HepG2 (cell line): ENCODE measurements at regions not wholly inside any gene's neighbourhood (a gene's known extent, or its start where the extent isn't known, plus 50 kb on each side); places are given as distances from the start of the nearest gene placed in this dataset.
A peak's percentile ranks its signal among the peaks of the same experiment; 100 is the strongest.

Source experiments
- ATAC-seq: fragments of 200-7000 bp; cut with Tn5 transposase; 3 replicates; pipeline ENCODE4 v1.9.1; 2020; ENCODE audit warnings: mild to moderate bottlenecking, moderate library complexity
- BruUV-seq: library from RNA; stranded (reverse); fragments of 400-500 nt; replicated peaks from 2 replicates; lab custom pipeline; 2021; lab: Mats Ljungman, UMichigan
- CTCF ChIA-PET: fragments of 300-600 bp; formaldehyde crosslinking; extraction: SDS; loops from one replicate; lab custom pipeline; 2021; ENCODE audit warnings: low total read pairs, inconsistent platforms, low intra/inter-chr PET ratio; lab: Yijun Ruan, JAX
- POLR2A ChIA-PET: fragments of 350-600 bp; sonication (Branson Sonifier 250); formaldehyde crosslinking; loops from one replicate; lab custom pipeline; 2020; ENCODE audit warnings: antibody characterized with exemption, inconsistent platforms; lab: Yijun Ruan, JAX
- DNase-seq: peaks from one replicate; pipeline ENCODE4 v3.0.0-alpha.2; 2015; ENCODE audit warnings: low spot score
- FAIRE-seq: peaks from 3 replicates; lab custom pipeline; 2011; peaks lifted over from hg19 to GRCh38; lab: Jason Lieb, UNC
- H2AFZ ChIP-seq: one replicate; pipeline ENCODE4 v1.6.1; 2011; ENCODE audit warnings: low read length, inconsistent platforms
- H3K27ac ChIP-seq: fragments of 300-600 bp; 3 replicates; pipeline ENCODE4 v1.8.0; 2011; ENCODE audit warnings: mixed run types, mild to moderate bottlenecking, mixed read lengths, low read length, inconsistent platforms; ENCODE audit not compliant: insufficient read depth; ENCODE audit errors: extremely low read length
- H3K27me3 ChIP-seq, 2 experiments: fragments of 200-600 bp in 1 of 2; 2 replicates in 1 of 2; 3 replicates in 1 of 2; pipeline versions ENCODE4 v1.6.0 to v1.8.0; 2011; ENCODE audit warnings: low read length in 2 of 2, mild to moderate bottlenecking in 2 of 2, moderate library complexity in 2 of 2, inconsistent platforms in 1 of 2; ENCODE audit not compliant: insufficient read depth in 2 of 2, control insufficient read depth in 1 of 2
- H3K36me3 ChIP-seq, 2 experiments: fragments of 200-600 bp in 1 of 2; replicated peaks in 1 of 2; 2 replicates in 1 of 2; 3 replicates in 1 of 2; pipeline versions ENCODE4 v1.5.1 to v1.8.0; 2011; ENCODE audit warnings: low read length in 2 of 2, inconsistent platforms in 1 of 2; ENCODE audit not compliant: insufficient read depth in 2 of 2, control insufficient read depth in 1 of 2
- H3K4me1 ChIP-seq: 2 replicates; pipeline ENCODE4 v1.5.1; 2012; ENCODE audit warnings: low read length, inconsistent platforms; ENCODE audit not compliant: insufficient read depth
- H3K4me2 ChIP-seq: 2 replicates; pipeline ENCODE4 v1.6.0; 2011; ENCODE audit warnings: low read depth, low read length, inconsistent platforms
- H3K4me3 ChIP-seq, 3 experiments: fragments of 200-600 bp in 1 of 3; sonication (generic), shearing (Covaris generic) in 1 of 3; replicated peaks in 1 of 3; 2 replicates each; pipeline ENCODE4 v1.5.1; 2011 to 2016; ENCODE audit warnings: low read length in 3 of 3, inconsistent platforms in 2 of 3, low read depth in 2 of 3, mild to moderate bottlenecking in 2 of 3, control low read depth in 1 of 3, mixed read lengths in 1 of 3; ENCODE audit not compliant: insufficient read depth in 1 of 3
- H3K79me2 ChIP-seq: one replicate; pipeline ENCODE4 v1.6.1; 2011; ENCODE audit warnings: low read length, inconsistent platforms; ENCODE audit not compliant: insufficient read depth
- H3K9ac ChIP-seq: 2 replicates; pipeline ENCODE4 v1.6.0; 2011; ENCODE audit warnings: mild to moderate bottlenecking, low read depth, low read length, inconsistent platforms; ENCODE audit not compliant: insufficient read depth
- H3K9me3 ChIP-seq: 2 replicates; pipeline ENCODE4 v1.5.1; 2012; ENCODE audit warnings: mild to moderate bottlenecking, low read length
- H4K20me1 ChIP-seq: 2 replicates; pipeline ENCODE4 v1.6.0; 2011; ENCODE audit warnings: inconsistent platforms, mild to moderate bottlenecking, low read length, moderate library complexity; ENCODE audit not compliant: insufficient read depth
- DNMT1 ChIP-seq: sonication (generic); formaldehyde crosslinking; IDR thresholded peaks from 2 replicates; pipeline ENCODE4 v1.5.1; 2020; ENCODE audit warnings: mild to moderate bottlenecking, missing genetic modification reagents
- JDP2 ChIP-seq: sonication (generic); formaldehyde crosslinking; IDR thresholded peaks from 2 replicates; pipeline ENCODE4 v1.8.1; 2022; ENCODE audit warnings: missing genetic modification reagents, borderline replicate concordance
- RARG ChIP-seq: sonication (generic); formaldehyde crosslinking; IDR thresholded peaks from 2 replicates; pipeline ENCODE4 v1.4.0; 2020; ENCODE audit warnings: low read depth, mild to moderate bottlenecking, missing genetic modification reagents
- ZBTB8A ChIP-seq: sonication (generic); formaldehyde crosslinking; IDR thresholded peaks from 2 replicates; pipeline ENCODE4 v1.4.0; 2020; ENCODE audit warnings: mild to moderate bottlenecking, low read depth, missing genetic modification reagents, borderline replicate concordance
- ZMYM2 ChIP-seq: sonication (generic); formaldehyde crosslinking; IDR thresholded peaks from 2 replicates; pipeline ENCODE4 v1.8.0; 2022; ENCODE audit warnings: mild to moderate bottlenecking, missing genetic modification reagents
- ZNF383 ChIP-seq: sonication (generic); formaldehyde crosslinking; IDR thresholded peaks from 2 replicates; pipeline ENCODE4 v1.4.0; 2020; ENCODE audit warnings: missing genetic modification reagents, mild to moderate bottlenecking, borderline replicate concordance
- in situ Hi-C: cut with HindIII; loops from 2 replicates; pipeline ENCODE4 v1.10.0; 2017; ENCODE audit warnings: low pct_unique_long_range_greater_than_20kb; ENCODE audit not compliant: extremely low pct_ligation_motif_present
- intact Hi-C: fragments of 100-400 bp; cut with micrococcal nuclease; formaldehyde crosslinking; loops from one replicate; pipeline ENCODE4 v1.10.0; 2022; ENCODE audit not compliant: unreplicated experiment
- TF ChIP-seq, protein P1 (sequence below): sonication (generic); formaldehyde crosslinking; IDR thresholded peaks from 2 replicates; pipeline ENCODE4 v1.4.0; 2020; ENCODE audit warnings: missing genetic modification reagents
- TF ChIP-seq, protein P2 (sequence below): sonication (generic); formaldehyde crosslinking; IDR thresholded peaks from 2 replicates; pipeline ENCODE4 v1.4.0; 2020; ENCODE audit warnings: mild to moderate bottlenecking, missing genetic modification reagents
- TF ChIP-seq, protein P3 (sequence below): sonication (generic); formaldehyde crosslinking; IDR thresholded peaks from 2 replicates; pipeline ENCODE4 v1.4.0; 2020; ENCODE audit warnings: mild to moderate bottlenecking, missing genetic modification reagents

DNA sequence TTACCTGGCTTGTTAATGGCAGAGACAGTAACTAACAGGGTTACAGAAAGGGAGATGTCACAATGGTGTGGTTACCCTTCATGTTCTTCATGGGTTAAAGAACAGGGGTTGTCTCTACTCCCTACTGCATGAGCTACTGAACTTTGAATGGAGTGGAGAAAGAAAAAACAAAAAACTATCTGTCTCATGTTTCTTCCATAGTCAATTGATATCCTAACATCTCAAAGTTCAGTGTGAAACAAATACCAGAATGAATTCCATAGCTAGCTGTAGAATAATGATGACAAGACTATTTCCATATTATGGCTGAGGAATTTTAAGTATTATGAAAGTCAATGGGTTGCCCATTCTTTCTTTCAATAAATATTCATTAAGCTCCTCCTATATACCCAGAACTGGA, 161.3 kb upstream of the LPP start:
- DNase-seq: peak; percentile 92
- intact Hi-C loops: no loop called here
- CTCF ChIA-PET: no interaction called here
- TF ChIP-seq, protein P1, sequence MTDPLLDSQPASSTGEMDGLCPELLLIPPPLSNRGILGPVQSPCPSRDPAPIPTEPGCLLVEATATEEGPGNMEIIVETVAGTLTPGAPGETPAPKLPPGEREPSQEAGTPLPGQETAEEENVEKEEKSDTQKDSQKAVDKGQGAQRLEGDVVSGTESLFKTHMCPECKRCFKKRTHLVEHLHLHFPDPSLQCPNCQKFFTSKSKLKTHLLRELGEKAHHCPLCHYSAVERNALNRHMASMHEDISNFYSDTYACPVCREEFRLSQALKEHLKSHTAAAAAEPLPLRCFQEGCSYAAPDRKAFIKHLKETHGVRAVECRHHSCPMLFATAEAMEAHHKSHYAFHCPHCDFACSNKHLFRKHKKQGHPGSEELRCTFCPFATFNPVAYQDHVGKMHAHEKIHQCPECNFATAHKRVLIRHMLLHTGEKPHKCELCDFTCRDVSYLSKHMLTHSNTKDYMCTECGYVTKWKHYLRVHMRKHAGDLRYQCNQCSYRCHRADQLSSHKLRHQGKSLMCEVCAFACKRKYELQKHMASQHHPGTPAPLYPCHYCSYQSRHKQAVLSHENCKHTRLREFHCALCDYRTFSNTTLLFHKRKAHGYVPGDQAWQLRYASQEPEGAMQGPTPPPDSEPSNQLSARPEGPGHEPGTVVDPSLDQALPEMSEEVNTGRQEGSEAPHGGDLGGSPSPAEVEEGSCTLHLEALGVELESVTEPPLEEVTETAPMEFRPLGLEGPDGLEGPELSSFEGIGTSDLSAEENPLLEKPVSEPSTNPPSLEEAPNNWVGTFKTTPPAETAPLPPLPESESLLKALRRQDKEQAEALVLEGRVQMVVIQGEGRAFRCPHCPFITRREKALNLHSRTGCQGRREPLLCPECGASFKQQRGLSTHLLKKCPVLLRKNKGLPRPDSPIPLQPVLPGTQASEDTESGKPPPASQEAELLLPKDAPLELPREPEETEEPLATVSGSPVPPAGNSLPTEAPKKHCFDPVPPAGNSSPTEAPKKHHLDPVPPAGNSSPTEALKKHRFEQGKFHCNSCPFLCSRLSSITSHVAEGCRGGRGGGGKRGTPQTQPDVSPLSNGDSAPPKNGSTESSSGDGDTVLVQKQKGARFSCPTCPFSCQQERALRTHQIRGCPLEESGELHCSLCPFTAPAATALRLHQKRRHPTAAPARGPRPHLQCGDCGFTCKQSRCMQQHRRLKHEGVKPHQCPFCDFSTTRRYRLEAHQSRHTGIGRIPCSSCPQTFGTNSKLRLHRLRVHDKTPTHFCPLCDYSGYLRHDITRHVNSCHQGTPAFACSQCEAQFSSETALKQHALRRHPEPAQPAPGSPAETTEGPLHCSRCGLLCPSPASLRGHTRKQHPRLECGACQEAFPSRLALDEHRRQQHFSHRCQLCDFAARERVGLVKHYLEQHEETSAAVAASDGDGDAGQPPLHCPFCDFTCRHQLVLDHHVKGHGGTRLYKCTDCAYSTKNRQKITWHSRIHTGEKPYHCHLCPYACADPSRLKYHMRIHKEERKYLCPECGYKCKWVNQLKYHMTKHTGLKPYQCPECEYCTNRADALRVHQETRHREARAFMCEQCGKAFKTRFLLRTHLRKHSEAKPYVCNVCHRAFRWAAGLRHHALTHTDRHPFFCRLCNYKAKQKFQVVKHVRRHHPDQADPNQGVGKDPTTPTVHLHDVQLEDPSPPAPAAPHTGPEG (CRISPR knock-in tag): 0 out of 2 replicates have a peak, but pooled peaks have one; percentile 29
- TF ChIP-seq, protein P2, sequence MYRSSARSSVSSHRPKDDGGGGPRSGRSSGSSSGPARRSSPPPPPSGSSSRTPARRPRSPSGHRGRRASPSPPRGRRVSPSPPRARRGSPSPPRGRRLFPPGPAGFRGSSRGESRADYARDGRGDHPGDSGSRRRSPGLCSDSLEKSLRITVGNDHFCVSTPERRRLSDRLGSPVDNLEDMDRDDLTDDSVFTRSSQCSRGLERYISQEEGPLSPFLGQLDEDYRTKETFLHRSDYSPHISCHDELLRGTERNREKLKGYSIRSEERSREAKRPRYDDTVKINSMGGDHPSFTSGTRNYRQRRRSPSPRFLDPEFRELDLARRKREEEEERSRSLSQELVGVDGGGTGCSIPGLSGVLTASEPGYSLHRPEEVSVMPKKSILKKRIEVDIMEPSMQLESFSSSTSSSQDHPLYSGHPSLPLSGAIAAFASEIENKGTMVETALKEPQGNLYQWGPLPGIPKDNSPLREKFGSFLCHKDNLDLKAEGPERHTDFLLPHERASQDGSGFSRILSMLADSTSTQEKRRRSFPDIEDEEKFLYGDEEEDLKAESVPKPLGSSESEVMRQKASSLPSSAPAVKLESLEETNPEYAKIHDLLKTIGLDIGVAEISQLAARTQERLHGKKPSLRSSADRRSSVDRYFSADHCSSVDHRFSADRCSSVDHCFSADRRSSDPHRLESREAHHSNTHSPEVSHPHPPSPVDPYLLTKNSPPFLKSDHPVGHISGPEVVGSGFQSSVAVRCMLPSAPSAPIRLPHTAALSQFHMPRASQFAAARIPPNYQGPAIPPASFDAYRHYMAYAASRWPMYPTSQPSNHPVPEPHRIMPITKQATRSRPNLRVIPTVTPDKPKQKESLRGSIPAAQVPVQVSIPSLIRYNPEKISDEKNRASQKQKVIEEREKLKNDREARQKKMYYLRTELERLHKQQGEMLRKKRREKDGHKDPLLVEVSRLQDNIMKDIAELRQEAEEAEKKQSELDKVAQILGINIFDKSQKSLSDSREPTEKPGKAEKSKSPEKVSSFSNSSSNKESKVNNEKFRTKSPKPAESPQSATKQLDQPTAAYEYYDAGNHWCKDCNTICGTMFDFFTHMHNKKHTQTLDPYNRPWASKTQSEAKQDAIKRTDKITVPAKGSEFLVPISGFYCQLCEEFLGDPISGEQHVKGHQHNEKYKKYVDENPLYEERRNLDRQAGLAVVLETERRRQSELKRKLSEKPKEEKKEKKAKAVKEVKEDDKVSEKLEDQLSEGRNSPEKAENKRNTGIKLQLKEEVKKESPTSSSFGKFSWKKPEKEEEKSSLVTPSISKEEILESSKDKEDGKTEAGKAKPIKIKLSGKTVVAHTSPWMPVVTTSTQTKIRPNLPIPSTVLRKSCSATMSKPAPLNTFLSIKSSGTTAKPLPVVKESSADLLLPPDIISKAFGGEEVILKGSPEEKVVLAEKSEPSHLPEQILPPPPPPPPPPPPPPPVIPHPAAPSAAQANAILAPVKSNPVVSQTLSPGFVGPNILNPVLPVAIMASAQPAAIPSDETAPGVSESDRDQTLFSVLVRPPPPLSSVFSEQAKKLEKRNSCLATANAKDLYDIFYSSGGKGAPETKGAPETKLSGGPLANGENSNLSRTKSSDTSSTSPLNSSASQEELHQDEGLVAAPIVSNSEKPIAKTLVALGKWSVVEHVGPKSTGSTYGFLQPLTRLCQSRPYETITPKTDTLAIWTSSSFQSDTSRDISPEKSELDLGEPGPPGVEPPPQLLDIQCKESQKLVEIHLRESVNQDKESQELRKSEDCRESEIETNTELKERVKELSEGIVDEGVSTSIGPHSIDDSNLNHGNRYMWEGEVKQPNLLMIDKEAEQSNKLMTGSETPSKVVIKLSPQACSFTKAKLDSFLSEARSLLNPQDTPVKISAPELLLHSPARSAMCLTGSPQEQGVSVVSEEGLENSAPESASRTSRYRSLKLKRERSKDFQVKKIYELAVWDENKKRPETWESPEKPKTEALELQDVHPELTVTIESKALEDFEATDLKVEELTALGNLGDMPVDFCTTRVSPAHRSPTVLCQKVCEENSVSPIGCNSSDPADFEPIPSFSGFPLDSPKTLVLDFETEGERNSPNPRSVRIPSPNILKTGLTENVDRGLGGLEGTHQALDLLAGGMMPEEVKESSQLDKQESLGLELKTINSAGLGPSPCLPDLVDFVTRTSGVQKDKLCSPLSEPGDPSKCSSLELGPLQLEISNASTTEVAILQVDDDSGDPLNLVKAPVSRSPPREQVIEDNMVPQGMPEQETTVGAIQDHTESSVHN (CRISPR knock-in tag): no peak
- no peak for TF ChIP-seq RARG (CRISPR knock-in tag)
- TF ChIP-seq DNMT1 (CRISPR knock-in tag): no peak
- TF ChIP-seq JDP2 (CRISPR knock-in tag): no peak
- no peak for TF ChIP-seq ZNF383 (CRISPR knock-in tag)
- TF ChIP-seq, protein P3, sequence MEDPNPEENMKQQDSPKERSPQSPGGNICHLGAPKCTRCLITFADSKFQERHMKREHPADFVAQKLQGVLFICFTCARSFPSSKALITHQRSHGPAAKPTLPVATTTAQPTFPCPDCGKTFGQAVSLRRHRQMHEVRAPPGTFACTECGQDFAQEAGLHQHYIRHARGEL (CRISPR knock-in tag): no peak
- no peak for TF ChIP-seq ZMYM2 (CRISPR knock-in tag)
- no peak; the same call in 1 of the 2 replicates for TF ChIP-seq ZBTB8A

More for the DNA sequence above, 161.3 kb upstream of the LPP start:
- no peaks in the 10 kb centered on the region for H4K20me1 ChIP-seq
- in situ Hi-C loops: no loop called here
- peak overlapping the region; percentile 81 for H3K27ac ChIP-seq
- no peak overlapping the region for H2AFZ ChIP-seq
- peak overlapping the region; percentile 23; the same call in 1 of the 2 replicates for H3K4me2 ChIP-seq
- H3K4me1 ChIP-seq: peaks cover 86% of the 10 kb centered on the region
- POLR2A ChIA-PET: interaction anchor here (1.0 to 1.8 kb wide), 7 partner anchors 10 to 247 kb away, joined by 3 to 22 read pairs (median 3); partner anchors contain the start of gene BCL6
- H3K9me3 ChIP-seq: no peaks in the 10 kb centered on the region
- H3K9ac ChIP-seq: no peak overlapping the region
- no peaks in the 10 kb centered on the region for H3K79me2 ChIP-seq
- BruUV-seq: no TSS peak
- no peak overlapping the region for H3K4me3 ChIP-seq
- H3K27me3 ChIP-seq: no peaks in the 10 kb centered on the region
- FAIRE-seq (no peak), ATAC-seq (peak; percentile 92)
- H3K36me3 ChIP-seq: no peaks in the 10 kb centered on the region
